EL (cell line): ENCODE measurements at regions not wholly inside any gene's neighbourhood (a gene's known extent, or its start where the extent isn't known, plus 50 kb on each side); places are given as distances from the start of the nearest gene placed in this dataset.

Experiments used
- DNase-seq: peaks from one replicate; pipeline ENCODE4 v3.0.0-alpha.2; 2016

DNA sequence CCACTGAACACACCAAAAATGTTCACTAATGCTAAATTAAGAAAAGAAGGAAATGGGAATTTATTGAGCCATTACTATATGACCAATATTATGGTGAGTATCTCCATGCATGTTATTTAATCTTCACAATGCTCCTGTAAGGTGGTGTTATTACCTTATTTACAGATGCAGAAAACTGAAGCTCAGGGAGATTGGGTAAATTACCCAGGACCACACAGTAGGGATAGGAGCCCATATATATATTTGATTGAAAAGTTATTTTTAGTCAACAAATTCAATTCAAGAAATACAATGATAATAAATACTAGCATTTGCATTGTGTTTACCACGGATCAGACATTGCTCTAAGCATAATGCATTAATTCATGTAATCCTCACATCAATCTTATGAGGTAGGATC, 202.2 kb upstream of the FBXO11 start:
- no peak for DNase-seq

DNA sequence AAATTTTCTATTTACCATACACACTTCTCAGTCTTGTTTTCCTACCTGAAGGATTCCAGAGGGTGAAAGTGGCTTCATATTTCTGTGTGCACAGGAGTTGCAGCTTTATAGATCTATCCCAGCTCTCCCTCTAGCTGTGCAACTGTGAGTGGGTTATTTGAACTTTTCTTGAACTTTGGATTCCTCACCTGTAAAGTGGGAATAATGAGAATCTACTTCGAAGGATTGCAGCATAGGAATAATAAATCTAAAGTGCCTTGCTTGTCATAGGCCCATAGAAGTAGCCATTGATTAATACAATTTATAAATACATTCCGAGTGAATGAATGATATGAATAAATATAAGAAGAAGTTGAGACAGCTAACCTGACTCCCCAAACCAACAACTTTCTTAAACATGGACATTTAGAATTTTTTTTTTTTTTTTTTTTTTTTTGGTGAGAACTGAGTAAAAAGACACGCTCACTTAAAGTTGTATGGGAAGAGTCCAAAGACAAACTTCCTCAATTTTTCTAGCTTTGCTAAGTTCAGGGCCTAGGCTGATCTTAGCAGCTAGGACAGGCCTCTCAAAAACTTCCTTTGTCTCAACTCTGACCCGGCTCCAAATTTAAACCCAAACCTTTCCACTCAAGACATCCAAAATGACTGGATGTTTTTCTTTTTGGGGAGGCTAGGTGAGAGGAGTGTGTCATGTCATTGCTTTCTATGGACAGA, 203.3 kb upstream of the FBXO11 start:
- DNase-seq, result no peak

DNA sequence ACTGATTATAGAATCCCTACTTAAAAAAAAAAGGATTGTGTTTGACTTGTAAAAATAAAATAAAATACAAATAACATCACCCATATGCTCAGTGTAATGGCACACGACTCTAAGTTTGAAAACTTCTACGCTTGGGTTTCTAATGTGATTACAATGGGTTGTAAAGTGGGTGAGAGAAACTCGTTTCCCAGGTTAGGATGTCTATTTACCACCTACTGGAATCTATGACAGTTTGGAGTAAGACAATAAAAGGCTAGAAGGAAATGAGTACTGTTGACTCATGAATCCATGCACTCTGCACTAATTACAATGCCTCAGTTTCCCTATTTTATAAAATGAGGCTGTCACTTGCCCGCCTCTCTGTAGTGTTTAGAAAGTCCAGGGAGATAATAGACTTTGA, 204.0 kb upstream of the FOXN2 start:
- DNase-seq, result no peak

DNA sequence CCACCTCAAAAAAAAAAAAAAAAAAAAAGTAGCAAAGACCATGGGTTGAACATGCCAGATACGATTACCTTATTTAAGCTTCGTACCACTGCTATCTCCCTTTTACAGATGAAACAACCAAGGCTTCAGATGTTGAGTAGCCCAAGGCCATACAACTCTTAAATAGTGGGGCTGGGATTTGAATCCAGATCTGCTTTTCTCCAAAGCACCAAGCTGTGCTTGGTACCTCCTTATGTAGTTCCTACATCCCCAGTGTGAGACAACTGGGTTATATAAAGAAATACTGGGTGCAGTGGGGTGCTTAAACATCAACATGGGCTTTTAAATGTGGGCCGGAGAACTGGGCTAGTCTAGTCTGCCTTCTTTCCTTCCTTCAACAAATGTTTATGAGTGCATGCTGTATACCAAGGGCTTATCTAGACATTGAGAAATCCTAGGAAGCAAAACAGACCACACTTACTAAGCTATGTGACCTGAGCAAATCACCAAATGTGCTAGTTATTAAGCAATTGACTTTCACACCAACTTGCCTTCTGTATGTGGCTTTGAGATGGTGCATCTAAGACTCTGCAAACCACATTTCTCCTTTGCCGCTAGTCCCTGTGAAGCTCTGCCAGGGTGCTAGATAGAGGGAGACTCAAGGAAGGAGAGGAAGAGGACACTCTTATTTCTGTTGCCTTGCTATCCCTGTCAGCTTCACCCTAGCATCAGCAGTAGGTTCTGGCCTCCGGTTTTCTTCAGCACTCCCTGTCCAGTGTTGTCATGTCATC, 201.4 kb upstream of the FOXN2 start:
- no peak for DNase-seq

DNA sequence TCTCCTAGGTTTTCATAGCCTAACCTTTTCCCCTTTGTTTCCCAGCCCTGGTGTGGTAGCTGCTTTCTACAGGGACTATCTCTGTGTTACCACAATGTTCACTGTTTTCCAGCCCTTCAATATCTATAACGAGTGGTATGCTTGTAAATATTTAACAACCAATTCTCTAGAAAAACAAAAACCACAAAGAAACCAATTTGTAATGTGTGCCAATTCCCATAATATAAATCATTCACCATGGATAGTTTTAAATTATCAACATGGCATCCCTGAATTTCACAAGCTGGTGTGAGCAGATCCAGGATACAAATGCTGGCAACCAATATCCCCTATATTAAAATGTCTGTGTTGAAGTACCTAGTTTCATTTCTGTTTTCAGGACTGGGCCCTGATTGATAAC, 200.7 kb upstream of the FOXN2 start:
- DNase-seq, result no peak

DNA sequence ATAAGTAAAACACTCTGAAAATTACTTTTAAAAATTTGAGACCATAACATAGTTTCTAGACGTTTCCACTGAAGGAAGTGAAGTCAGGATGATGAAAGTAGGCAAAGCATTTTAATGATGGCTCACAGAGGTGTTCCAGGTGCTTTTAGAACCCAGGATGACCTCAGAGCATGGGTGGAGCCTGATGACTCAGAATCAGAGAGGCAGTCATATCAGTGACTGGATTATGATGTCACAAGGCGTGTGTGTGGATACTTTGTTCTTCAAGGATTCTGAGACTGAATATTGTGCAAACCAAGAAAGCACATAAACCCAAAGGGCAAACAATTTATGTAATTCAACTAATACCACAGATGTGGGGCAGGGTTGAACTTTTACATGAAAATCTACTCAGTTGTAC, 200.2 kb upstream of the FOXN2 start:
- peak; percentile 45 for DNase-seq

DNA sequence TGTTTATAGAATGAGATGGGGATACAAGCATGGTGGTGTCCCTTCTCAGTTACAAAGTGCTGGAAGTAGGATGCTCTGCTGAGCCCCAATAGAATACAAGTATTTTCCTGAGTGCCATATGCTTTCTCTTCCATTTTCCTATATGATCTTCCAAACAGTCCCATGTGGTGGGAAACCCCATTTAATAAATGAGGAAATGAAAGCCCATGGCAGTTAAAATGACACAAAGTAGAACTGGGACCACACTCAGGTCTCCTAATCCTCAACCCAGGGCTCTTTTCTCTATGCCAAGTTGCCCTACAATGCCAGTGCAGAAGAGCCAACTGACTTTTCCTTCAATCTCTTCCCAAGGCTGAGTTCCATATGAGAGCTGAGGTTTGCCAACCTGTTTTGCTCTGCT, 198.0 kb upstream of the FOXN2 start:
- DNase-seq, result no peak

DNA sequence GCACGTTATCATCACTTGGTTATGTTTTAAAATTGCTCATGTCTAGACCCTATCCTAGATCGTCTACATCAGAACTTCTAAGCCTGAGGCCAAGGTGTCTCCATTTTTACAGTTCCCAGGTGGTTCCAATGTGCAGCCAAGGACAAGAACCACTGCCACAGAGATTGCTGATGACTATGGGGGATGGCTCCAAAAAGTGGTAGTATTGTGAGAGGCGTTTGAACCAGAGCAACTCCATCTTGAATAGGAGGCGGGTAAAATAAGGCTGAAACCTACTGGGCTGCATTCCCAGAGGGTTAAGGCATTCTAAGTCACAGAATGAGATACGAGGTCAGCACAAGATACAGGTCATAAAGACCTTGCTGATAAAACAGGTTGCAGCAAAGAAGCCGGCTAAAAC, 195.6 kb upstream of the FOXN2 start:
- no peak for DNase-seq

DNA sequence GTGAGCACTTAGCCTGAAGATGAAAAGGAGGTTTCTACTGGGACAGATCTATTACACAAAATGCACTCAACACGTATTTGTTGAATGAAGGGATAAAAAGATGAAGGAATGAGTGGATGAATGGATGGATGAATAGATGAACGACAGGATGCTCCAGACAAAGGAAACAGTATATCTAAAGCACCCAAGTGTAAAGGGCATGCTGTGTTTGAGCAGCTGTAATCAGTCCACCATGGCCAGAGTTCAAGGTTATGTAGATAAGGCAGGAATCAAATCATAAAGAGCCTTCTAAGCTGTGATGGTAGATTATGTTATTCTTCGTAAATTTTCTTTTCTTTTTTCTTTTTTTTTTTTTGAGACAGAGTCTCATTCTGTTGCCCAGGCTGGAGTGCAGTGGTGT, 194.4 kb upstream of the FOXN2 start:
- no peak for DNase-seq

DNA sequence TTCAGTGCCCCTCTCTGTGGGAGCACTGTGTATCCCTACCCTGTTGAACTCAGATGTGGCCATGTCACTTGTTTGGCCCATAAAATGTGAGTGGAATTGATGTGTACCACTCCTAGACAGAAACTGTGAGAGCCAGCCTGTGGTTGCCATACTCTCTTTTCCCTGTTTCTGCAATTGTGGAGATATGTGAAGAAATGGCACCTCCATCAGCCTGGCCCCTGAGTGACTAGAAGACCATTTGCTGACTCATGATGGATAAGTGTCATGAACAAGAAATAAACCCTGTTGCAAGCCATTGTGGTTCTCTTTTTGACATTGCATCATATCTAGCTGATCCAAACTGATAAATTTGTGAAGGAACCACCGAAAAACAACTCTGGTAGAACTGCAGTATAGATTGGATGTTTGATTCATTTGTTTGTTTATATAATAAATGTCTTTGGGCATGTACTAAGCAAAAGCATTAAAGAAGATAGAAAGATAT, 193.7 kb upstream of the FOXN2 start:
- DNase-seq, result no peak

DNA sequence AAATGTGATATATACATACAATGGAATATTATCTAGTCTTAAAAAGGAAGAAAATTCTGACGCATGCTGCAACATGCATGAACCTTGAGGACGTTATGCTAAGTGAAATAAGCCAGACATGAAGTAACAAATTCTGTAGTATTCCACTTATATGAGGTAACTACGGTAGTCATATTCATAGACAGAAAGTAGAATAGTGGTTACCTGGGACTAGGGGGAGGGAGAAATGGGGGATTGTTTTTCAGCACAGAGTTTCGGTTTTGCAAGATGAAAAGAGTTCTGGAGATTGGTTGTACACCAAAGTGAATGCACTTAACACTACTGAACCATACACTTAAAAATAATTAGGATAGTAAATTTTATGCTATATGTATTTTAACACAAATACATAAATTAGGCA, 192.3 kb upstream of the FOXN2 start:
- no peak for DNase-seq

DNA sequence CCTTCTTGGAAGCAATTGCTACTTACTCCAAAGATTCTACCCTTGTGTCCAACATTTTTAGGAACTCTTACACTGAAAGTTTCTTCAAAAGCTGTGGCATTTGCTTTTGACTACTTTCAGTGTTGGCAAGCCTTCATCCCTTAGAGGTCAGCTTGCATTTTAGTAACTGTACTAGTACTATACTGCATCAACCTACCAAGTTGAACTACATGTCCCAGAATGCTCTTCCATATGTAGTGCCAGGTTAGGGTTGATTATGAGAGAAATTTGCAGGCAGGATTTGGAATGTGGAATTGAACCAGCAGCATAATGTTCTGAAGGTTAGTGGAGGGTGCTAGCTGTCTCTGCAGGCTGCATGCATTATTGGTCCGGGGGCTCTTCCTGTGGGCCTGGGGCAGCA, 189.9 kb upstream of the FOXN2 start:
- DNase-seq, result no peak

DNA sequence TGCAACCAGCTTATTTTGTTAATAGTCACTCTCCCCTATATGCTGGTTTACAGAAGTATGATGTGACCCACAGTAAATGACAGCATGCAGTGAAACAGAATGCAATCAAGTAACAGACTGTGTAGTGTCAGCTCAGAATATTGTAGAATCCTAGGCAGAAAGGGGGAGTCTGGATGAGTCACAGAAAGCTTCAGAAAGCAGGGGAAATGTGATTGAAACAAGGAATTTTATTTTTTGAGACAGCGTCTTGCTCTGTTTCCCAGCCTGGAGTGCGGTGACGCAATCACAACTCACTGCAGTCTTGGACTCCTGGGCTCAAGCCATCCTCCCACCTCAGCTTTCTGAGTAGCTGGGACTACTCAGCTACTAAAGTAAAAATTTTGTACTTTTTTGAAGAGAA, 188.3 kb upstream of the FOXN2 start:
- DNase-seq, result peak; percentile 34

DNA sequence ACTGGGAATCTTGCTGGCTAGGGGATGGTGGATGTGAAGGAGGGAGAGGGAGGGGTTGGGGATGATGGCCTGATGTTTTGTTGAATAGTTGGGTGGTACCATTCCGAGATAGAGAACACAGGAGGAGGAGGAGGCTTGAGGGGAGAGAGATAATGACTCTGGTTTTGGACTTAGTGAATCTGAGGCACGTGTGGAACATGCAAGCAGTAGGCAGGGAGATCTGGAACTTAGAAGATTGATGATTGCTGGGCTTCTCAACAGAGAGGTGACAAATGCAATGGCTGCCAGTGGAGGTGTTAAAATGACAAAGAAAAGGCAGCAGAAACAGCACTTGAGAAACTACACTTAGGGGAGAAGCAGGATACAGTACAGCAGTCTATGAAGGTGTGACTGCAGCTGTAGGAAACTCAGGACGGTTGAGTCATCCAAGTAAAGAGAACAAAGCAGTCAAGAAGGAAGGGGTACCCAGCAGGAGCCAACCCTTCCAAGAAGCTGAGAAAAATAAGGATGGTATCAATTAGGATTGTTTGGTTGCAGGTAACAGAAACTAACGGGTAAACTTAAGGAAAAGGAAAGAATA, 186.8 kb upstream of the FOXN2 start:
- DNase-seq, result no peak

DNA sequence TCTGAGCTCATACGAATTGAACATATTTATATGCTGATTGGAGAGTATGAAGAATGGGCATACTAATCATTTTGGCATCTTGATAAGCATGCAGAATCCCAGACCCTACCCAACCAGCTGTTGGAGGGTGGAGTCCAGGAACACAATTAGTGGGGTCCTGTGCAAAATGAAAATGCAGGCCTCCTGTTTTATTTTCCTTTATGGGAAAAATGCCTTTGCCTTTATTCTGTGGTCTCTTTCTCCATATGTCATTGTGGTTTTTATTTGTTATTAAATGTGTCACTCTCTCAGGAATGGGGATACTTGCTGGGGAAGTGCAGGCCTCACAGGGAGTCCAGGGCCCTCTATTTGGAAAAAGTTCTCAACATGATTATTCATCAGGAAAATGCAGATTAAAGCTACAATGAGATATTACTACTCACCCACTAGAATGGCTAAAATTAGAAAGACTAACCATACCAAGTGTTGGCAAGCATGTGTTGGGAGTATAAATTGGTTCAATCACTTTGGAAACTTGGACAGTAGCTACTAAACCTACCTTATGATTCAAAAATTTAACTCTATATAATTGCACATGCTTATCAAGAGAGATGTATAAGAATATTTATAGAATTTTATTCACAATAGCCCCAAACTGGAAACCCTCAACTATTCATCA, 185.1 kb upstream of the FOXN2 start:
- peak; percentile 67 for DNase-seq

DNA sequence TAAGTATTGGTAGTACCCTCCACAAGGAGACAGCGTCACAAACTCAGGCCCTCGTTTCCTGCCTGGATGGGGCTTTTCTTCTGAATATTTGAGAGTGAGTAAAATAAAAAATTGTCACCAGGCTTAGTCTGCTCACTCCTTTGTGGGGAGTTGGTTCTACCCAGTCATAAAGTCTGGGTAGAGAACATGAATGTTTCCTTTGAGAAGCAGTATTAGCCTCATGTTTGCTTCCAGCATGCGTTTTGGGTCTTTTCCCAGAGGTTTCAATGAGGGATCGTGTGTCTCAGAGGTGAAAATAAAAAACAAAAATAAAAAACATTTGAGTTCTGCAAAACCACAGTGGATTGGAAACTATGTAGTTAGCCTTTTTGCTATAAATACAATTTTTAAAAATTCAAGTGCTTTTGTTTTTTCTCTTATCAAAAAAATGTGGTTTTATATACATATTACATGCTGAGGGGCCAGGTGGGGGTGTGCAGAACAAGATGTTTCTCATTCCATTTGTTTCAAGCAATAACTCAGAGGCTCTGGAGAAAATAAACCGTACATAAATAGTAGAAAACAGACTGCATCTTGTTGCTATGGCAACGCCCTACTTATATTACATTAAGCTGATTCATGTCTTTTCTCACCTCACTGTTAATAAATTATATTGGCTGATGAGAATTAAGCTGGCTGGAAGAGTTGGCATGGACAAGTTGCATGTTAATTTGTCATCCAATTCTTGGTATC, 182.8 kb upstream of the FOXN2 start:
- peak; percentile 14 for DNase-seq

DNA sequence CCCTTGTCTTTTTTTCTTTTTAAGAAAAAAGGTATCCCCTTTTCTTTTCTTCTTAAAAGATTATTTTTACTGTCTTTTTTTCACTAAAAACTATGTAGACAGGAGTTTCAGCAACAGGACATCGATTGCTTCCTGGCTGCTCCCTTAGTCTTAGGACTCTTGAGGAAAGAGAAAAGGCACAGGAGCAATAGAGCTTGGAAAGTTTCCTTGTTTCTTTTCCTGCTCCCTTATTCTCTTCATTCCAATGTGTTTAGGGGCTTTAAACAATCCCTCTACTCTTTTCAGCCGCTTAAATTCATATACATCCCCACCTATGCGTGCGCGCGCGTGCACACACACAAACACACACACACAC, 182.2 kb upstream of the FOXN2 start:
- no peak for DNase-seq

DNA sequence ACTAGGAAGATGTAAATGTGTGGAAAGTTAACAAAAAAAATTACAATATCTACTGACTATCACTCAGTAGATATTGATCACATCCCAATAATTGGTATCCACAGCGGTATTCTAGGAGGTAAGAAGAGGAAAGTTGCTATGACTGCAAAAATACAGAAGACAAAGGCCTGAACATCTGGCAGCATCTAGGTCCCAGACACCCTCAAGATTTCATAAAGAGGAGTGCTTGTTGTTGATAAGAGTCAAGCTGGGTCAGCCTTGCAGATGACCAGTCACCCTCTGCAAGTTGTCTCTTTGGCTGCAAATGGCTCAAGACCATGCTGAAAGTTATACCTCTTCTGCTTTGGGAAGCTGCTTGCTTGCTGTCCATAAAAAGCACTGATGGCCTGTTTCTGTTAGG, 179.8 kb upstream of the FOXN2 start:
- DNase-seq, result no peak

DNA sequence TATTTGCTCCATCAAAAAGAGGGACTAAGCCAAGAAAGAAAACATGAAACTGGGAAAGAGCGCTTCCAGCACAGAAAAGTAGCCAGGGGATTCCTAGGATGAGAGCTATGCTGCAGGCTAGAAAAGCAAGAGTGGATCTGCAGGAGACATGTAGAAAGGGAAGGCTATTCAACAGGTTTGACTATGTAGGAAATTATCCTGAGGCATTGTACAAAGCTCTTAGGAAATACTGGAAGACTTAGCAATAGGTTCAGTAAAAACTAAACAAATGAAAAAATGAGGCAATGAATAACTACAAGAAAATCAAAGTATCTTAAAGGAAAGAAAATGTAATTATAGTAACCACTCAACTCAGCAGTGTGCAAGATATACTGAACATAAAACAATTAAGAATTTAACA, 178.7 kb upstream of the FOXN2 start:
- no peak for DNase-seq

DNA sequence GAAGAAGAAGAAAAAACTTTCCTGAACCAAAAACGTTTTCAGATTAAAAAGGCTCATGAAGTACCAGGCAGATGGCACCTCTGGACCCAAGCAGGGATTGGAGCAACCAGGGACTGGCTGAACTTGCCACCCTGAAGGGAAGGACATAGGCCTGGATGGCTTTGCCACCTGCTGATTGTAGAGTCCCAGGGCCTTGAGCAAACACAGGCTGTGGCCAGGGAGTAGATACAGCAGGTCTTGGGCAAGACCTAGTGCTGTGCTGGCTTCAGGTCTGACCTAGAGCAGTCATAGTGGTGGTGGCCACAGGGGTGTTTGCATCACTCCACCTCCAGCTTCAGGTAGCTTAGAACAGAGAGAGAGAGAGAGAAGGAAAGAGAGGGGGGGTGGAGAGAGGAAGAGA, 176.7 kb upstream of the FOXN2 start:
- DNase-seq, result no peak

DNA sequence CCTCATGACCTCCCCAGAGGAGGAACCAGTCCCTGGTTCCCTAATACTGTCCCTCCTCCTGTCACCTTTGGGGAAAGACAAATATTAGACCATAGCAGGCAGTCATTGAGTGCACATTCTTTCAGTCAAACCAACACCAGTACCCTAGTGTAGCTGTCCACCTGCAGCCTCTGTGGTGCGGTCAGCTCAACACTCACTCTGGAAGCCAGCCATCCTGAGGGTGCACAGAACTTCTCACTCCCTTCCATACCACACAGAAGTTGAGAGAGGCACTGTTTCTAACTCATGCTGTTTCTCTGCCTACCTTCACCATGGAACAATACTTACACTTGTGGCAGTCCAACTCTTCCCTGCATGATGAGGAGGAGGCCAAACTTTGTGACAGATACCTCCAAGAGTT, 175.6 kb upstream of the FOXN2 start:
- no peak for DNase-seq

DNA sequence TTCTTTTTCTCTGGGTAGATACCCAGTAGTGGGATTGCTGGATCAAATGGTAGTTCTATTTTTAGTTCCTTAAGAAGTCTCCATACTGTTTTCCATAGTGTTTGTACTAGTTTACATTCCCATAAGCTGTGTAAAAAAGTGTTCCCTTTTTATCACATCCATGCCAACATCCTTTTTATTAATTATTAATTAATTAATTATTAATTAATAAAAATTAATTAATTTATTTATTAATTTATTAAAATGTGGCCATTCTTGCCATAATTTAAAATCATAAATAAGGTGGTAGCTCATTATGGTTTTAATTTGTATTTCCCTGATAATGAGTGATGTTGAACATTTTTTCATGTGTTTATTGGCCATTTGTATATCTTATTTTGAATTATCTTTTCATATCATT, 173.9 kb upstream of the FOXN2 start:
- DNase-seq, result no peak

DNA sequence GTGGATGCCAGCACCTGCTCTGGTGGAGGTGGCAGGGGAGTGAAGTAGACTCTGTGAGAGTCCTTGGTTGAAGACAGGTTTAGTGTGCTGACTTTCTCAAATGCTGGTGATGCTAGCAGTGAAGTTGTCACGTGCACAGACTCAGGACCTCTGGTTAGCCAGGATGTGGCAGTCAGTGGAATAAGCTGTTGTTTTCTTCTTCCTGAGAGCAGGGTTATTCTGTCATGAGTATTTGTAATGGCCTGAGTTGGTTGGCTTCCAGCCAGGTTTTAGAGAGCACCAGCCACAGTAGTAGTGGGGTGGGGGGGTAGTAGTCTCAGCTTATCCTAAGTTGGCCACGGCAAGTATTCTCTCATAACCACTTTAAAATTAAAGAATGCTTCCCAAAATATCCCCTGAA, 169.7 kb upstream of the FOXN2 start:
- DNase-seq, result peak; percentile 21
